ENCODE measurements at regions not wholly inside any gene's neighbourhood (a gene's known extent, or its start where the extent isn't known, plus 50 kb on each side); places are given as distances from the start of the nearest gene placed in this dataset.

GRCh38 chr12:59087077-59087673, 166.9 kb upstream of the LRIG3 start:
- peaks cover 67% of the 10 kb centered on the region for H3K4me1 Mint-ChIP-seq
- Histone ChIP-seq H3K27me3 (ENCODE audit: control insufficient read depth, insufficient read depth, low read length, poor library complexity, severe bottlenecking) (no peaks in the 10 kb centered on the region), H3K9ac (ENCODE audit: extremely low read depth, low read length, poor library complexity, severe bottlenecking) (no peak overlapping the region), H3K4me1 (ENCODE audit: control insufficient read depth, insufficient read depth, low read length) (peaks cover 40% of the 10 kb centered on the region), H3K9me3 (ENCODE audit: control insufficient read depth, low read length) (no peaks in the 10 kb centered on the region), H3K36me3 (ENCODE audit: control insufficient read depth, insufficient read depth, low read length) (no peaks in the 10 kb centered on the region), H3K27ac (ENCODE audit: low read depth, low read length) (no peak overlapping the region), H3K4me3 (ENCODE audit: low read length) (no peak overlapping the region)
- DNase-seq = no peak
- peak; percentile 62 for TF ChIP-seq CTCF (conservative IDR thresholded peaks at IDR 0.05)
- H3K27me3 Mint-ChIP-seq (ENCODE audit: insufficient read depth) = no peaks in the 10 kb centered on the region
- no peak overlapping the region for H3K27ac Mint-ChIP-seq
- H3K9me3 Mint-ChIP-seq = no peaks in the 10 kb centered on the region
- H3K36me3 Mint-ChIP-seq (ENCODE audit: low read depth) = no peaks in the 10 kb centered on the region
- no peak overlapping the region for H3K4me3 Mint-ChIP-seq

- H3K27ac Mint-ChIP-seq = peak overlapping the region; percentile 3
- WGBS, 2 experiments (ENCODE audit: insufficient coverage in 1 of 2, insufficient read length in 1 of 2) = 41 to 61% methylated on average over 4 of the region's 4 CpGs
These were observed 165.8 kb upstream of the LRIG3 start for GRCh38 chr12:59086126-59086525.

GRCh38 chr12:59085690-59086089, 165.4 kb upstream of the LRIG3 start:
- Mint-ChIP-seq H3K36me3 (ENCODE audit: low read depth) (no peaks in the 10 kb centered on the region), H3K4me1 (peaks cover 71% of the 10 kb centered on the region), H3K27ac (peak overlapping the region; percentile 91), H3K9me3 (no peaks in the 10 kb centered on the region), H3K4me3 (no peak overlapping the region), H3K27me3 (ENCODE audit: insufficient read depth) (no peaks in the 10 kb centered on the region)
- DNase-seq = no peak
- peaks cover 45% of the 10 kb centered on the region for H3K4me1 ChIP-seq (ENCODE audit: control insufficient read depth, insufficient read depth, low read length)
- no peaks in the 10 kb centered on the region for H3K9me3 ChIP-seq (ENCODE audit: control insufficient read depth, low read length)
- peak overlapping the region; percentile 57 for H3K4me3 ChIP-seq (ENCODE audit: low read length)
- H3K27me3 ChIP-seq (ENCODE audit: control insufficient read depth, insufficient read depth, low read length, poor library complexity, severe bottlenecking) = no peaks in the 10 kb centered on the region
- no peak overlapping the region for H3K9ac ChIP-seq (ENCODE audit: extremely low read depth, low read length, poor library complexity, severe bottlenecking)
- WGBS, 2 experiments (ENCODE audit: insufficient coverage in 1 of 2, insufficient read length in 1 of 2) = 70 to 78% methylated on average over 3 of the region's 3 CpGs
- no peak for TF ChIP-seq CTCF (conservative IDR thresholded peaks at IDR 0.05)
- peak overlapping the region; percentile 73 for H3K27ac ChIP-seq (ENCODE audit: low read depth, low read length)
- no peaks in the 10 kb centered on the region for H3K36me3 ChIP-seq (ENCODE audit: control insufficient read depth, insufficient read depth, low read length)

More at GRCh38 chr12:59086126-59086525, 165.8 kb upstream of the LRIG3 start:
- Histone ChIP-seq H3K9me3 (ENCODE audit: control insufficient read depth, low read length) (no peaks in the 10 kb centered on the region), H3K9ac (ENCODE audit: extremely low read depth, low read length, poor library complexity, severe bottlenecking) (no peak overlapping the region), H3K27ac (ENCODE audit: low read depth, low read length) (peak overlapping the region; percentile 73), H3K4me3 (ENCODE audit: low read length) (peak overlapping the region; percentile 57), H3K4me1 (ENCODE audit: control insufficient read depth, insufficient read depth, low read length) (peaks cover 45% of the 10 kb centered on the region), H3K27me3 (ENCODE audit: control insufficient read depth, insufficient read depth, low read length, poor library complexity, severe bottlenecking) (no peaks in the 10 kb centered on the region), H3K36me3 (ENCODE audit: control insufficient read depth, insufficient read depth, low read length) (no peaks in the 10 kb centered on the region)
- TF ChIP-seq CTCF (conservative IDR thresholded peaks at IDR 0.05) = no peak
- H3K4me3 Mint-ChIP-seq = no peak overlapping the region
- DNase-seq = no peak
- no peaks in the 10 kb centered on the region for H3K27me3 Mint-ChIP-seq (ENCODE audit: insufficient read depth)
- H3K36me3 Mint-ChIP-seq (ENCODE audit: low read depth) = no peaks in the 10 kb centered on the region
- H3K4me1 Mint-ChIP-seq = peaks cover 71% of the 10 kb centered on the region
- H3K9me3 Mint-ChIP-seq = no peaks in the 10 kb centered on the region

Measured in endodermal cell (in vitro differentiated cells).